ENCODE measurements at regions not wholly inside any gene's neighbourhood (a gene's known extent, or its start where the extent isn't known, plus 50 kb on each side); places are given as distances from the start of the nearest gene placed in this dataset.

DNA sequence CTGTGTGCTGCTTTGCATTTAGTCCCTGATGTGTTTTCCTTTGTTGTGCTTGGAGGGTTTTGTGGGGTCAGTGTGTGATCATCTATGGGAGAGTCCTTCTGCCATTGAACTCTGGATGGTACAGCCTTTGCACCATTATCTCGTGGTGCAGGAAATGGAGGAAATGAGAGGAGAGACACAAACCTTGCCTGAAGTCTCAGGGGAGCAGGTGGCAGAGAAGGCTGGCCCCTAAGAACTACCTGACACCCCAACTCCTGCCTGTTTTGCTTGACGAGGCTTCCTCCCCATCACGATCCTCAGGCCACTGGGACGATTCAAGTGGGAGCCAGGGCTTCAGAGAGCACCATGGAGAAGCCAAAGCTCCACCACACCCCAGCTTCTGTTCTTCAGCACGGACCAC, 1316.4 kb downstream of the TBC1D22A start:
- no TSS peak for BruUV-seq (replicated peaks)
- Histone ChIP-seq H3K4me1 (ENCODE audit: insufficient read depth, low read length) (no peaks in the 10 kb centered on the region), H3K27ac (ENCODE audit: extremely low read length, insufficient read depth, low read length) (no peak overlapping the region), H4K20me1 (ENCODE audit: insufficient read depth, low read length) (no peaks in the 10 kb centered on the region), H3K79me2 (ENCODE audit: insufficient read depth, low read length) (no peaks in the 10 kb centered on the region), H3K4me3 (replicated peaks in 1 of 3; ENCODE audit: insufficient read depth in 1 of 3, low read depth in 2 of 3, low read length in 3 of 3) (no peak overlapping the region), H2AFZ (ENCODE audit: low read length) (no peak overlapping the region), H3K36me3 (replicated peaks in 1 of 2; ENCODE audit: control insufficient read depth in 1 of 2, insufficient read depth in 2 of 2, low read length in 2 of 2) (no peaks in the 10 kb centered on the region), H3K9ac (ENCODE audit: insufficient read depth, low read depth, low read length) (no peak overlapping the region), H3K9me3 (ENCODE audit: low read length) (no peaks in the 10 kb centered on the region), H3K4me2 (ENCODE audit: low read depth, low read length) (no peak overlapping the region), H3K27me3 (ENCODE audit: control insufficient read depth in 1 of 2, insufficient read depth in 2 of 2, low read length in 2 of 2) (peaks cover 3 to 13% of the 10 kb centered on the region in 2 experiments; a peak in 4 of 5 replicates)
- POLR2A ChIA-PET, result no interaction called here
- WGBS (ENCODE audit: low lambda C conversion rate), result 0% methylated on average over 5 of the region's 5 CpGs
- intact Hi-C loops (cut with micrococcal nuclease; ENCODE audit: unreplicated experiment) (no loop called here), in situ Hi-C loops (cut with HindIII; ENCODE audit: extremely low pct_ligation_motif_present, low pct_unique_long_range_greater_than_20kb) (no loop called here)
- TF ChIP-seq, protein P1, sequence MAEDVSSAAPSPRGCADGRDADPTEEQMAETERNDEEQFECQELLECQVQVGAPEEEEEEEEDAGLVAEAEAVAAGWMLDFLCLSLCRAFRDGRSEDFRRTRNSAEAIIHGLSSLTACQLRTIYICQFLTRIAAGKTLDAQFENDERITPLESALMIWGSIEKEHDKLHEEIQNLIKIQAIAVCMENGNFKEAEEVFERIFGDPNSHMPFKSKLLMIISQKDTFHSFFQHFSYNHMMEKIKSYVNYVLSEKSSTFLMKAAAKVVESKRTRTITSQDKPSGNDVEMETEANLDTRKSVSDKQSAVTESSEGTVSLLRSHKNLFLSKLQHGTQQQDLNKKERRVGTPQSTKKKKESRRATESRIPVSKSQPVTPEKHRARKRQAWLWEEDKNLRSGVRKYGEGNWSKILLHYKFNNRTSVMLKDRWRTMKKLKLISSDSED (CRISPR knock-in tag; IDR thresholded peaks at IDR 0.05), result no peak
- TF ChIP-seq, protein P2, sequence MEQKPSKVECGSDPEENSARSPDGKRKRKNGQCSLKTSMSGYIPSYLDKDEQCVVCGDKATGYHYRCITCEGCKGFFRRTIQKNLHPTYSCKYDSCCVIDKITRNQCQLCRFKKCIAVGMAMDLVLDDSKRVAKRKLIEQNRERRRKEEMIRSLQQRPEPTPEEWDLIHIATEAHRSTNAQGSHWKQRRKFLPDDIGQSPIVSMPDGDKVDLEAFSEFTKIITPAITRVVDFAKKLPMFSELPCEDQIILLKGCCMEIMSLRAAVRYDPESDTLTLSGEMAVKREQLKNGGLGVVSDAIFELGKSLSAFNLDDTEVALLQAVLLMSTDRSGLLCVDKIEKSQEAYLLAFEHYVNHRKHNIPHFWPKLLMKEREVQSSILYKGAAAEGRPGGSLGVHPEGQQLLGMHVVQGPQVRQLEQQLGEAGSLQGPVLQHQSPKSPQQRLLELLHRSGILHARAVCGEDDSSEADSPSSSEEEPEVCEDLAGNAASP (CRISPR knock-in tag; IDR thresholded peaks at IDR 0.05; ENCODE audit: borderline replicate concordance), result no peak
- TF ChIP-seq CREM (IDR thresholded peaks at IDR 0.05), result no peak
- TF ChIP-seq CREM (CRISPR knock-in tag; IDR thresholded peaks at IDR 0.05), result no peak
- no peak for TF ChIP-seq NR1H2 (CRISPR knock-in tag; IDR thresholded peaks at IDR 0.05; ENCODE audit: borderline replicate concordance, low read depth)
- no peak for TF ChIP-seq ZMYM3 (CRISPR knock-in tag; IDR thresholded peaks at IDR 0.05)
- no peak for TF ChIP-seq ZNF326 (CRISPR knock-in tag; IDR thresholded peaks at IDR 0.05; ENCODE audit: borderline replicate concordance)
- no peak for TF ChIP-seq MEIS2 (CRISPR knock-in tag; IDR thresholded peaks at IDR 0.05)
- CTCF ChIA-PET (ENCODE audit: low intra/inter-chr PET ratio, low total read pairs), result no interaction called here
- ATAC-seq (no peak), DNase-seq (ENCODE audit: low spot score) (no peak), FAIRE-seq (no peak)

Data from HepG2 (cell line).